Right lobe of liver (tissue), 4 donors: ENCODE measurements at regions not wholly inside any gene's neighbourhood (a gene's known extent, or its start where the extent isn't known, plus 50 kb on each side); places are given as distances from the start of the nearest gene placed in this dataset.

Source experiments
- CTCF ChIP-seq, 4 donors: fragments of 200-600 bp in 3 of 4; fragments of 450-650 bp in 1 of 4; IDR thresholded peaks; one replicate each; pipeline versions ENCODE4 v1.5.1 to v1.8.0; 2016 to 2022; ENCODE audit warnings: antibody characterized with exemption in 4 of 4, mild to moderate bottlenecking in 2 of 4
- POLR2A ChIP-seq: fragments of 450-650 bp; IDR thresholded peaks from one replicate; pipeline ENCODE4 v1.6.1; 2017; ENCODE audit warnings: antibody characterized with exemption, mild to moderate bottlenecking
- donor health status: DM: no; HTN: no; CAD: no.
- donor health status: DM: no; HTN: no; CAD: no.
- donor health status: DM: no; HTN: yes; CAD: no.

DNA sequence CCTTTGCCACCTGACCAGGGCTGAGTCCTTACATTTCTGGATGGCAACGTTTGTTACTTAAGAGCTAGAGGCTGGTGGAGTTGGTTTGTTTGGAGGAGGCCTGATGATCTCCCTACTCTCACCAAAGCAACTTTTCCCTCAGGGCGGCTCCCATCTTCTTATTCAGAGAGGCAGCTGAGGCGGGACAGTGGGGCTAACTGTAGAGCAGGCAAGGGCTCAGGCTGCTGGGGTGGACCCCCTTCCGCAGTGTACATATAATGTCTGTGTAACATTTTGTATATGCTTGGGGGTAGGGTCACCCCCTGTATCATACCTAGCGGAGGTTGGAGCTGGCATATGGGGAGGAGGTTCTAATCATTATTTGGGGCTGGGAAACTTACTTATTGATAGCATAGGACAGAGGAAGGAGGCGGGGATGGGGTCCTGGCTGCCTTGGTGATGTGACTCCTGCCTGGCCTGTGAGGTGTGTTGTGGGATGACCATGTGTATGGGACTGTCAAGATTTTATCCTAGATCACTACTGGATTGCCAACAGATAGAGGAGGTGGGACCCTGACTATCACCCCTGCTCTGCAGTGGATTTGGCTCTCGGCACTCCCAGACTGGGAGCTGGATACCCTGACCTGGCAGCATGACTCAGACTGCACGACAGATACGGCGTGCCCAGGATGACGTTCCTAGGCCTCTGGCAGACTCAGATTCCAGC lies 52.5 kb upstream of the UBE2Q2 start:
- no peak for TF ChIP-seq POLR2A
- no peak for TF ChIP-seq CTCF (IDR thresholded peaks at IDR 0.05)
